ENCODE measurements at regions not wholly inside any gene's neighbourhood (a gene's known extent, or its start where the extent isn't known, plus 50 kb on each side); places are given as distances from the start of the nearest gene placed in this dataset.
"Not testable (repeated sequence)": the region's sequence is repeated elsewhere in the genome, so short reads cannot be mapped to it uniquely, and the experiment has no call there.

DNA sequence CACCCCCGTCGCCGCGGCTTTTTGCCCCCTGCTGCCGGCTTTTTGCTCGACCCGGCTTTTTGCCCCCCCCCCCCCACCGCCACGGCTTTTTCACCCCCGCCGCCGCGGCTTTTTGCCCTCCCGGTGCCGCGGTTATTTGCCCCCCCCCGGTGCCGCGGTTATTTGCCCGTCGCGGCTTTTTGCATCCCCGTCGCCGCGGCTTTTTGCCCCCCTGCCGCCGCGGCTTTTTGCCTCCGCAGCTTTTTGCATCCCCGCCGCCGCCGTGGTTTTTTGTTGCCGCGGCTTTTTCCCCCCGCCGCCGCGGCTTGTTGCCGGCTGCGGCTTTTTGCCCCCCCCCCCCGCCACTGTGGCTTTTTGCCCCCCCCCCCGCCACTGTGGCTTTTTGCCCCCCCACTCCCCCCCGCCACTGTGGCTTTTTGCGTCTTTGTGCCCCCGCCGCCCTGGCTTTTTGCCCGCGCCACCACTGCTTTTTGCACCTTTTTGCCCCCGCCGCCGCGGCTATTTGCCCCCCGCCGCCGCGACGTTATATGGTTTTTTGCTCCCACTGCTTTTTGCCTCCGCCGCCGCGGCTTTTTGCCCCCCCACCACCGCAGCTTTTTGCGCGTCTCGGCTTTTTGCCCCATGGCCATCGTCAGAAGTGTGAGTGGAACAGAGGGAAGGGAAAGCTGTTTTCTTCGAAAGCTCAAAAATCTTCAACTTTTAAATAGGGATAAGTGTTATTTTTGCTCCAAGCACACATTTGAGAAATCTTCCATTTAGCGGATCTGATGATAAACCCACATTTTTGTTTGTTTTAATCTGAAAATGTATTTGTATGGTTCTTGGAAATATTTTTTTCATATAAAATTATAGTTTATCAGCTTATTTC is 2787.6 kb downstream of the RPIA start:
- not testable (repeated sequence) for TF ChIP-seq PATZ1 (CRISPR knock-in tag; IDR thresholded peaks at IDR 0.05; ENCODE audit: borderline replicate concordance); CREB5 (CRISPR knock-in tag; IDR thresholded peaks at IDR 0.05; ENCODE audit: low read depth); TCF4 (CRISPR knock-in tag; IDR thresholded peaks at IDR 0.05; ENCODE audit: borderline replicate concordance); RARB (CRISPR knock-in tag; IDR thresholded peaks at IDR 0.05); ZFP30 (CRISPR knock-in tag; IDR thresholded peaks at IDR 0.05); BACH2 (CRISPR knock-in tag; IDR thresholded peaks at IDR 0.05; ENCODE audit: borderline replicate concordance); ESRRG (CRISPR knock-in tag; IDR thresholded peaks at IDR 0.05)
- TF ChIP-seq, protein P1, sequence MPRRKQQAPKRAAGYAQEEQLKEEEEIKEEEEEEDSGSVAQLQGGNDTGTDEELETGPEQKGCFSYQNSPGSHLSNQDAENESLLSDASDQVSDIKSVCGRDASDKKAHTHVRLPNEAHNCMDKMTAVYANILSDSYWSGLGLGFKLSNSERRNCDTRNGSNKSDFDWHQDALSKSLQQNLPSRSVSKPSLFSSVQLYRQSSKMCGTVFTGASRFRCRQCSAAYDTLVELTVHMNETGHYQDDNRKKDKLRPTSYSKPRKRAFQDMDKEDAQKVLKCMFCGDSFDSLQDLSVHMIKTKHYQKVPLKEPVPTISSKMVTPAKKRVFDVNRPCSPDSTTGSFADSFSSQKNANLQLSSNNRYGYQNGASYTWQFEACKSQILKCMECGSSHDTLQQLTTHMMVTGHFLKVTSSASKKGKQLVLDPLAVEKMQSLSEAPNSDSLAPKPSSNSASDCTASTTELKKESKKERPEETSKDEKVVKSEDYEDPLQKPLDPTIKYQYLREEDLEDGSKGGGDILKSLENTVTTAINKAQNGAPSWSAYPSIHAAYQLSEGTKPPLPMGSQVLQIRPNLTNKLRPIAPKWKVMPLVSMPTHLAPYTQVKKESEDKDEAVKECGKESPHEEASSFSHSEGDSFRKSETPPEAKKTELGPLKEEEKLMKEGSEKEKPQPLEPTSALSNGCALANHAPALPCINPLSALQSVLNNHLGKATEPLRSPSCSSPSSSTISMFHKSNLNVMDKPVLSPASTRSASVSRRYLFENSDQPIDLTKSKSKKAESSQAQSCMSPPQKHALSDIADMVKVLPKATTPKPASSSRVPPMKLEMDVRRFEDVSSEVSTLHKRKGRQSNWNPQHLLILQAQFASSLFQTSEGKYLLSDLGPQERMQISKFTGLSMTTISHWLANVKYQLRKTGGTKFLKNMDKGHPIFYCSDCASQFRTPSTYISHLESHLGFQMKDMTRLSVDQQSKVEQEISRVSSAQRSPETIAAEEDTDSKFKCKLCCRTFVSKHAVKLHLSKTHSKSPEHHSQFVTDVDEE (CRISPR knock-in tag; IDR thresholded peaks at IDR 0.05), result not testable (repeated sequence)
- TF ChIP-seq, protein P2, sequence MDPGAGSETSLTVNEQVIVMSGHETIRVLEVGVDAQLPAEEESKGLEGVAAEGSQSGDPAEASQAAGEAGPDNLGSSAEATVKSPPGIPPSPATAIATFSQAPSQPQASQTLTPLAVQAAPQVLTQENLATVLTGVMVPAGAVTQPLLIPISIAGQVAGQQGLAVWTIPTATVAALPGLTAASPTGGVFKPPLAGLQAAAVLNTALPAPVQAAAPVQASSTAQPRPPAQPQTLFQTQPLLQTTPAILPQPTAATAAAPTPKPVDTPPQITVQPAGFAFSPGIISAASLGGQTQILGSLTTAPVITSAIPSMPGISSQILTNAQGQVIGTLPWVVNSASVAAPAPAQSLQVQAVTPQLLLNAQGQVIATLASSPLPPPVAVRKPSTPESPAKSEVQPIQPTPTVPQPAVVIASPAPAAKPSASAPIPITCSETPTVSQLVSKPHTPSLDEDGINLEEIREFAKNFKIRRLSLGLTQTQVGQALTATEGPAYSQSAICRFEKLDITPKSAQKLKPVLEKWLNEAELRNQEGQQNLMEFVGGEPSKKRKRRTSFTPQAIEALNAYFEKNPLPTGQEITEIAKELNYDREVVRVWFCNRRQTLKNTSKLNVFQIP (CRISPR knock-in tag; IDR thresholded peaks at IDR 0.05; ENCODE audit: borderline replicate concordance, low read depth), result not testable (repeated sequence)
